OCI-LY1 (cell line): ENCODE measurements at regions not wholly inside any gene's neighbourhood (a gene's known extent, or its start where the extent isn't known, plus 50 kb on each side); places are given as distances from the start of the nearest gene placed in this dataset.

Experiments used
- CTCF ChIP-seq: fragments of 200-600 bp; sonication (generic), shearing (Covaris generic); IDR thresholded peaks from 2 replicates; pipeline ENCODE4 v1.5.1; 2017; ENCODE audit warnings: mild to moderate bottlenecking, antibody characterized with exemption, low read length, moderate library complexity, mixed read lengths
- EZH2 ChIP-seq: fragments of 200-600 bp; sonication (generic), shearing (Covaris generic); IDR thresholded peaks from 2 replicates; pipeline ENCODE4 v1.8.0; 2017; ENCODE audit warnings: borderline replicate concordance, mixed run types, mild to moderate bottlenecking, antibody characterized with exemption, low read length, moderate library complexity, mixed read lengths

- TF ChIP-seq CTCF (no peak), EZH2 (no peak)
These were observed 79.6 kb upstream of the CXCL12 start for GRCh38 chr10:44464503-44464902.
